MM.1S (cell line): ENCODE measurements at regions not wholly inside any gene's neighbourhood (a gene's known extent, or its start where the extent isn't known, plus 50 kb on each side); places are given as distances from the start of the nearest gene placed in this dataset.
"Not testable (repeated sequence)": the region's sequence is repeated elsewhere in the genome, so short reads cannot be mapped to it uniquely, and the experiment has no call there.

ENCODE experiments used
- DNase-seq: peaks from one replicate; pipeline ENCODE4 v3.0.0-alpha.2; 2015
- H2AFZ ChIP-seq: fragments of 300-600 bp; sonication (generic); 2 replicates; pipeline ENCODE4 v1.6.0; 2016; ENCODE audit warnings: antibody characterized with exemption, low read length
- H3F3A ChIP-seq: fragments of 300-600 bp; sonication (generic); 2 replicates; pipeline ENCODE4 v1.6.1; 2016; ENCODE audit warnings: mild to moderate bottlenecking, antibody characterized with exemption, low read length, moderate library complexity, mixed read lengths; ENCODE audit not compliant: insufficient read depth
- H3K27ac ChIP-seq: fragments of 300-600 bp; sonication (generic); 2 replicates; pipeline ENCODE4 v1.5.1; 2016; ENCODE audit warnings: mild to moderate bottlenecking, low read length
- H3K27me3 ChIP-seq: fragments of 300-600 bp; sonication (generic); replicated peaks from 2 replicates; pipeline ENCODE4 v1.6.0; 2016; ENCODE audit warnings: low read length; ENCODE audit not compliant: insufficient read depth
- H3K36me3 ChIP-seq: fragments of 300-600 bp; sonication (generic); replicated peaks from 2 replicates; pipeline ENCODE4 v1.6.1; 2016; ENCODE audit warnings: mild to moderate bottlenecking, low read length, mixed read lengths; ENCODE audit not compliant: insufficient read depth
- H3K4me1 ChIP-seq: fragments of 300-600 bp; sonication (generic); 2 replicates; pipeline ENCODE4 v1.6.1; 2016; ENCODE audit warnings: low read length, mixed read lengths
- H3K4me2 ChIP-seq: fragments of 300-600 bp; sonication (generic); 2 replicates; pipeline ENCODE4 v1.6.0; 2016; ENCODE audit warnings: low read depth, low read length
- H3K4me3 ChIP-seq: fragments of 300-600 bp; sonication (generic); 2 replicates; pipeline ENCODE4 v1.5.1; 2016; ENCODE audit warnings: low read length, mixed read lengths
- H3K79me2 ChIP-seq: fragments of 300-600 bp; sonication (generic); 2 replicates; pipeline ENCODE4 v1.6.1; 2016; ENCODE audit warnings: mixed run types, low read length, mixed read lengths
- H3K9ac ChIP-seq: fragments of 300-600 bp; sonication (generic); 2 replicates; pipeline ENCODE4 v1.6.1; 2016; ENCODE audit warnings: low read length, mixed read lengths
- H3K9me2 ChIP-seq: fragments of 300-600 bp; sonication (generic); replicated peaks from 2 replicates; pipeline ENCODE4 v1.6.1; 2016; ENCODE audit warnings: mild to moderate bottlenecking, low read length, mixed read lengths; ENCODE audit not compliant: insufficient read depth
- H3K9me3 ChIP-seq: fragments of 300-600 bp; sonication (generic); replicated peaks from 2 replicates; pipeline ENCODE4 v1.6.1; 2016; ENCODE audit warnings: mild to moderate bottlenecking, low read length, mixed read lengths; ENCODE audit not compliant: insufficient read depth
- H4K20me1 ChIP-seq: fragments of 300-600 bp; sonication (generic); 2 replicates; pipeline ENCODE4 v1.6.1; 2016; ENCODE audit warnings: mild to moderate bottlenecking, low read length, moderate library complexity, mixed read lengths; ENCODE audit not compliant: insufficient read depth

GRCh38 chr2:89862164-89862563 is 1170.7 kb downstream of the RPIA start:
- H3K9me2 ChIP-seq, H3K27ac ChIP-seq, H3K4me2 ChIP-seq, H3K27me3 ChIP-seq, H4K20me1 ChIP-seq, H3K9me3 ChIP-seq, H3K36me3 ChIP-seq, DNase-seq, H3K9ac ChIP-seq, H3K4me3 ChIP-seq, H3K4me1 ChIP-seq, H2AFZ ChIP-seq, H3F3A ChIP-seq, H3K79me2 ChIP-seq: not testable (repeated sequence)

GRCh38 chr2:89863209-89863608 is 1171.7 kb downstream of the RPIA start:
- H3K27me3 ChIP-seq, H3K4me2 ChIP-seq, H3F3A ChIP-seq, H3K9ac ChIP-seq, H2AFZ ChIP-seq, H3K79me2 ChIP-seq, H3K4me1 ChIP-seq, H4K20me1 ChIP-seq, DNase-seq, H3K27ac ChIP-seq, H3K4me3 ChIP-seq, H3K36me3 ChIP-seq, H3K9me3 ChIP-seq, H3K9me2 ChIP-seq: not testable (repeated sequence)

- H2AFZ ChIP-seq, H3K9ac ChIP-seq, H3K79me2 ChIP-seq, H3K9me3 ChIP-seq, H3K4me2 ChIP-seq, H3K27me3 ChIP-seq, H4K20me1 ChIP-seq, H3K4me1 ChIP-seq, DNase-seq, H3K4me3 ChIP-seq, H3K36me3 ChIP-seq, H3K9me2 ChIP-seq, H3F3A ChIP-seq, H3K27ac ChIP-seq: not testable (repeated sequence)
These were observed 1183.5 kb downstream of the RPIA start for GRCh38 chr2:89874810-89875595.

GRCh38 chr2:89876445-89876844 is 1185.0 kb downstream of the RPIA start:
- not testable (repeated sequence) for H4K20me1 ChIP-seq, H3K36me3 ChIP-seq, H3K27me3 ChIP-seq, H3K9me3 ChIP-seq, H3K4me3 ChIP-seq, H3K4me1 ChIP-seq, DNase-seq, H3K27ac ChIP-seq, H3K9ac ChIP-seq, H3K79me2 ChIP-seq, H3F3A ChIP-seq, H3K4me2 ChIP-seq, H3K9me2 ChIP-seq, H2AFZ ChIP-seq

- DNase-seq, H3K4me2 ChIP-seq: not testable (repeated sequence)
These were observed 1185.4 kb downstream of the RPIA start for GRCh38 chr2:89876878-89877277.

GRCh38 chr2:89882880-89883279 is 1191.4 kb downstream of the RPIA start:
- not testable (repeated sequence) for H3K9me2 ChIP-seq, DNase-seq, H3K27me3 ChIP-seq, H2AFZ ChIP-seq, H4K20me1 ChIP-seq, H3K79me2 ChIP-seq, H3F3A ChIP-seq, H3K9me3 ChIP-seq, H3K36me3 ChIP-seq, H3K4me2 ChIP-seq, H3K4me3 ChIP-seq, H3K4me1 ChIP-seq, H3K27ac ChIP-seq, H3K9ac ChIP-seq

More at GRCh38 chr2:89876878-89877277, 1185.4 kb downstream of the RPIA start:
- H3K79me2 ChIP-seq, H3K9me3 ChIP-seq, H3K4me3 ChIP-seq, H4K20me1 ChIP-seq, H3K9me2 ChIP-seq, H3K36me3 ChIP-seq, H3K9ac ChIP-seq, H3K4me1 ChIP-seq, H3K27me3 ChIP-seq, H2AFZ ChIP-seq, H3K27ac ChIP-seq, H3F3A ChIP-seq: not testable (repeated sequence)

- H3K27ac ChIP-seq, H3K4me2 ChIP-seq, H3F3A ChIP-seq, H3K9ac ChIP-seq, H3K4me3 ChIP-seq, H3K36me3 ChIP-seq, H3K9me3 ChIP-seq, DNase-seq, H4K20me1 ChIP-seq, H3K27me3 ChIP-seq, H3K79me2 ChIP-seq, H2AFZ ChIP-seq, H3K4me1 ChIP-seq, H3K9me2 ChIP-seq: not testable (repeated sequence)
These were observed 1192.2 kb downstream of the RPIA start for GRCh38 chr2:89883624-89884023.

GRCh38 chr2:89885071-89885470 is 1193.6 kb downstream of the RPIA start:
- not testable (repeated sequence) for H3K9ac ChIP-seq, H3K36me3 ChIP-seq, H3K27ac ChIP-seq, H3K79me2 ChIP-seq, H2AFZ ChIP-seq, DNase-seq, H3K4me1 ChIP-seq, H3K9me3 ChIP-seq, H4K20me1 ChIP-seq, H3K4me3 ChIP-seq, H3K27me3 ChIP-seq, H3F3A ChIP-seq, H3K9me2 ChIP-seq, H3K4me2 ChIP-seq
